ENCODE measurements at regions not wholly inside any gene's neighbourhood (a gene's known extent, or its start where the extent isn't known, plus 50 kb on each side); places are given as distances from the start of the nearest gene placed in this dataset.

DNA sequence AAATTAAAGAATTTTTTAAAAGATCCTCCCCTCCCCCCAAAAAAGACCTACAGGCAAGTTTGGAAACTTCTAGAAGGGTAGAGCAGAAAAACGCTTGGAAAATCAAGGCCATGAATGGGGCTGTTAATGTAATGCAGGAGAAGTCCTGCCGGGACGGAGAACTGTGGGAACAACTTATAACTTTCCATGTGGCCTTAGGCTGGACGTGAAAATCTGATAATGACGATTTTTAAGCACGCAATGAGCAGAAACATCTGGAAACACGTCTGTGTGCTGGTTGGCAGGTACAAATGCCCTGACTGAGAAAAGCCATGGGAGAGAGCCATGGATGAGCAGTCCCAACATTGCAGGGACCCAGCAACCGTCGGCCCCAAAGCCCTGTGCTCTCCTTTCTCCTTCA is 198.7 kb upstream of the RREB1 start:
- WGBS (ENCODE audit: insufficient coverage, low coverage, missing lambda C conversion rate): 41% methylated on average over 9 of the region's 9 CpGs
- ChIA-PET CTCF (ENCODE audit: low intra/inter-chr PET ratio) (no interaction called here), POLR2A (interaction anchor here (0.6 to 0.9 kb wide), 2 partner anchors 16 to 84 kb away, joined by 3 to 4 read pairs; no protein-coding TSS in a partner anchor)
- BruUV-seq (replicated peaks): no TSS peak
- TF ChIP-seq POLR2A (conservative IDR thresholded peaks at IDR 0.05): no peak
- H3K27ac ChIP-seq (ENCODE audit: extremely low read depth, low read depth, low read length): no peak overlapping the region
- H3K4me3 ChIP-seq: no peak overlapping the region
- no peak for FAIRE-seq
- no peaks in the 10 kb centered on the region for H4K20me1 ChIP-seq (replicated peaks; ENCODE audit: control insufficient read depth, insufficient read depth, low read length)
- in situ Hi-C loops (cut with MboI): no loop called here
- DNase-seq (ENCODE audit: extremely low read depth in 1 of 4, low spot score in 3 of 4): no peak
- H3K9ac ChIP-seq (ENCODE audit: insufficient read depth in 1 of 2, low read depth in 2 of 2, low read length in 2 of 2): peak overlapping the region in 1 of 2 experiments; percentile 40; a peak in 1 of 4 replicates
- no peaks in the 10 kb centered on the region for H3K36me3 ChIP-seq (ENCODE audit: control insufficient read depth, insufficient read depth, low read length)
- no peaks in the 10 kb centered on the region for H3K9me1 ChIP-seq (ENCODE audit: control insufficient read depth, insufficient read depth, low read length)
- no peaks in the 10 kb centered on the region for H3K27me3 ChIP-seq (ENCODE audit: control insufficient read depth in 2 of 2, insufficient read depth in 2 of 2, low read length in 2 of 2)
- intact Hi-C loops (cut with micrococcal nuclease): no loop called here
- H3K9me3 ChIP-seq (replicated peaks; ENCODE audit: control insufficient read depth, insufficient read depth, low read depth, low read length): no peaks in the 10 kb centered on the region
- H3K4me1 ChIP-seq (replicated peaks in 1 of 2; ENCODE audit: control insufficient read depth in 2 of 2, insufficient read depth in 2 of 2, low read length in 2 of 2): peaks cover 6 to 16% of the 10 kb centered on the region in 2 experiments; a peak in 4 of 5 replicates
- ATAC-seq: no peak
- no peak overlapping the region for H3K4me2 ChIP-seq (ENCODE audit: insufficient read depth, low read length)
- H3K79me2 ChIP-seq (ENCODE audit: control insufficient read depth, insufficient read depth, low read length): no peaks in the 10 kb centered on the region
- peak overlapping the region; percentile 5 for H2AFZ ChIP-seq (ENCODE audit: low read depth, low read length)

DNA sequence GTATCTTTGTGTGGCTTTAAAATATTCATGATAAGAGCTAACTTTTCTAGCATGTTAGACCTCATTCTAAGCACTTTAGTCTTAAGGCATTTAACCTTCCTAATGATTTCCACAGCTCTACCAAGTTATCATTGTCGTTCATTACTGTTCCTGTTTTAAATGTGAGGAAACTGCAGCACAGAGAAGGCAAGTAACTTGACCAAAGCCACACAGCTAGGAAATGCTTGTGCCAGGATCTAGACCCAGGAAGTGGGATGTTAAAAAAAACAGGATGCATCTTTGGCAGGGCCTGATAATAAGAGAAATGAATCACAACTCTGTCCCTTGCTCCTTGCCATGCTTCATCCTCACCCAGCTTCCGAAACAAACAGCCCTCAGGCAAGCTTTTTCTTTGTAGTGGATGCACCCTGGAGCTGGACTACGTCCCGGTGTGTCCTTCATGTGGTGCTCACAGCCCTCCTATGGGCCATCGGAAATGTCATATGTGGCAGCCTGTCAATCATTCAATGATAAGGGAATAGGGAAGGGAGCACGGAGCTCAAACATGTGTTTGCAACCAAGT is 196.9 kb upstream of the RREB1 start:
- Histone ChIP-seq H3K27ac (ENCODE audit: extremely low read depth, low read depth, low read length) (no peak overlapping the region), H3K9me1 (ENCODE audit: control insufficient read depth, insufficient read depth, low read length) (no peaks in the 10 kb centered on the region), H3K4me1 (replicated peaks in 1 of 2; ENCODE audit: control insufficient read depth in 2 of 2, insufficient read depth in 2 of 2, low read length in 2 of 2) (peaks cover 5 to 19% of the 10 kb centered on the region in 2 experiments; a peak in 4 of 5 replicates), H3K27me3 (ENCODE audit: control insufficient read depth in 2 of 2, insufficient read depth in 2 of 2, low read length in 2 of 2) (no peaks in the 10 kb centered on the region), H3K4me2 (ENCODE audit: insufficient read depth, low read length) (no peak overlapping the region), H3K79me2 (ENCODE audit: control insufficient read depth, insufficient read depth, low read length) (no peaks in the 10 kb centered on the region), H4K20me1 (replicated peaks; ENCODE audit: control insufficient read depth, insufficient read depth, low read length) (no peaks in the 10 kb centered on the region), H3K9ac (ENCODE audit: insufficient read depth in 1 of 2, low read depth in 2 of 2, low read length in 2 of 2) (no peak overlapping the region), H3K9me3 (replicated peaks; ENCODE audit: control insufficient read depth, insufficient read depth, low read depth, low read length) (no peaks in the 10 kb centered on the region), H3K4me3 (no peak overlapping the region), H2AFZ (ENCODE audit: low read depth, low read length) (no peak overlapping the region), H3K36me3 (ENCODE audit: control insufficient read depth, insufficient read depth, low read length) (no peaks in the 10 kb centered on the region)
- FAIRE-seq (no peak), DNase-seq (ENCODE audit: extremely low read depth in 1 of 4, low spot score in 3 of 4) (no peak), ATAC-seq (no peak)
- ChIA-PET POLR2A (interaction anchor here (0.6 to 0.9 kb wide), 2 partner anchors 12 to 227 kb away, joined by 4 read pairs; no protein-coding TSS in a partner anchor), CTCF (ENCODE audit: low intra/inter-chr PET ratio) (no interaction called here)
- BruUV-seq (replicated peaks): no TSS peak
- 46% methylated on average over 6 of the region's 6 CpGs for WGBS (ENCODE audit: insufficient coverage, low coverage, missing lambda C conversion rate)
- in situ Hi-C loops (cut with MboI) (no loop called here), intact Hi-C loops (cut with micrococcal nuclease) (loop anchor here (5.0 to 10.0 kb wide), 2 partner anchors 126 to 234 kb away; no protein-coding TSS in a partner anchor)
- TF ChIP-seq SMARCE1 (IDR thresholded peaks at IDR 0.05) (no peak), ADNP (tag; IDR thresholded peaks at IDR 0.05) (0 out of 2 replicates have a peak, but pooled peaks have one; percentile 19), DNMT1 (IDR thresholded peaks at IDR 0.05) (no peak), ZFP36 (IDR thresholded peaks at IDR 0.05; ENCODE audit: low read depth, low read length, partially characterized antibody) (peak; percentile 82), KDM1A (IDR thresholded peaks at IDR 0.05) (peak; percentile 17 to 35; a peak in 1 of 4 replicates), RBM25 (IDR thresholded peaks at IDR 0.05; ENCODE audit: low read depth, low read length, severe bottlenecking) (peak; percentile 96), ZFP30 (CRISPR knock-in tag; IDR thresholded peaks at IDR 0.05; ENCODE audit: borderline replicate concordance) (no peak), RUNX1 (IDR thresholded peaks at IDR 0.05; ENCODE audit: low read depth) (no peak), NR2C1 (IDR thresholded peaks at IDR 0.05) (no peak), NR2C1 (tag; IDR thresholded peaks at IDR 0.05) (no peak), ZNF445 (CRISPR knock-in tag; IDR thresholded peaks at IDR 0.05; ENCODE audit: low read depth) (no peak), BCOR (IDR thresholded peaks at IDR 0.05) (peak; percentile 66)
- TF ChIP-seq, protein P1, sequence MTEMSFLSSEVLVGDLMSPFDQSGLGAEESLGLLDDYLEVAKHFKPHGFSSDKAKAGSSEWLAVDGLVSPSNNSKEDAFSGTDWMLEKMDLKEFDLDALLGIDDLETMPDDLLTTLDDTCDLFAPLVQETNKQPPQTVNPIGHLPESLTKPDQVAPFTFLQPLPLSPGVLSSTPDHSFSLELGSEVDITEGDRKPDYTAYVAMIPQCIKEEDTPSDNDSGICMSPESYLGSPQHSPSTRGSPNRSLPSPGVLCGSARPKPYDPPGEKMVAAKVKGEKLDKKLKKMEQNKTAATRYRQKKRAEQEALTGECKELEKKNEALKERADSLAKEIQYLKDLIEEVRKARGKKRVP (CRISPR knock-in tag; IDR thresholded peaks at IDR 0.05): no peak
- TF ChIP-seq, protein P2, sequence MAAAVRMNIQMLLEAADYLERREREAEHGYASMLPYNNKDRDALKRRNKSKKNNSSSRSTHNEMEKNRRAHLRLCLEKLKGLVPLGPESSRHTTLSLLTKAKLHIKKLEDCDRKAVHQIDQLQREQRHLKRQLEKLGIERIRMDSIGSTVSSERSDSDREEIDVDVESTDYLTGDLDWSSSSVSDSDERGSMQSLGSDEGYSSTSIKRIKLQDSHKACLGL (CRISPR knock-in tag; IDR thresholded peaks at IDR 0.05; ENCODE audit: borderline replicate concordance, poor library complexity, severe bottlenecking): no peak
- TF ChIP-seq, protein P3, sequence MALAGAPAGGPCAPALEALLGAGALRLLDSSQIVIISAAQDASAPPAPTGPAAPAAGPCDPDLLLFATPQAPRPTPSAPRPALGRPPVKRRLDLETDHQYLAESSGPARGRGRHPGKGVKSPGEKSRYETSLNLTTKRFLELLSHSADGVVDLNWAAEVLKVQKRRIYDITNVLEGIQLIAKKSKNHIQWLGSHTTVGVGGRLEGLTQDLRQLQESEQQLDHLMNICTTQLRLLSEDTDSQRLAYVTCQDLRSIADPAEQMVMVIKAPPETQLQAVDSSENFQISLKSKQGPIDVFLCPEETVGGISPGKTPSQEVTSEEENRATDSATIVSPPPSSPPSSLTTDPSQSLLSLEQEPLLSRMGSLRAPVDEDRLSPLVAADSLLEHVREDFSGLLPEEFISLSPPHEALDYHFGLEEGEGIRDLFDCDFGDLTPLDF (CRISPR knock-in tag; IDR thresholded peaks at IDR 0.05): no peak

All from K562 (cell line).